ENCODE measurements at regions not wholly inside any gene's neighbourhood (a gene's known extent, or its start where the extent isn't known, plus 50 kb on each side); places are given as distances from the start of the nearest gene placed in this dataset.

GRCh38 chr3:41001556-41001955, 197.7 kb upstream of the CTNNB1 start:
- DNase-seq (ENCODE audit: low spot score in 2 of 2) (no peak), FAIRE-seq (no peak)

GRCh38 chr3:41002104-41002503, 197.2 kb upstream of the CTNNB1 start:
- FAIRE-seq (no peak), DNase-seq (ENCODE audit: low spot score in 2 of 2) (no peak)

DNA sequence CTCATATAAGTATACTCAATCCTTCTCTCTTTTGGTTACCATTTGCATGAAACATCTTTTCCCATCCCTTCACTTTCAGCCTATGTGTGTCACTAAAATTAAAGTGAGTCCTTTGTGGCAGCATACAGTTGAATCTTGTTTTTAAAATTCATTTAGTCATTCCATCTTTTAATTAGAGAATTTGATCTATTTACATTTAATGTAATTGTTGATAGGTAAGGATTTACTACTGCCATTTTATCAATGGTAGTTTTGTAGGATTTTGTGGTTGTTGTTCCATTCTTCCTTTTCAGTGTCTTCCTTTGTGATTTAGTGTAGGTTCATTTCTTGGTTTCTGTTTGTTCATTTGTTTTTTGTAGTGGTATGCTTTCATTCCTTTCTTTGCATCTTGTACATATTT, 191.9 kb upstream of the CTNNB1 start:
- FAIRE-seq, result no peak
- DNase-seq (ENCODE audit: low spot score in 2 of 2), result no peak

DNA sequence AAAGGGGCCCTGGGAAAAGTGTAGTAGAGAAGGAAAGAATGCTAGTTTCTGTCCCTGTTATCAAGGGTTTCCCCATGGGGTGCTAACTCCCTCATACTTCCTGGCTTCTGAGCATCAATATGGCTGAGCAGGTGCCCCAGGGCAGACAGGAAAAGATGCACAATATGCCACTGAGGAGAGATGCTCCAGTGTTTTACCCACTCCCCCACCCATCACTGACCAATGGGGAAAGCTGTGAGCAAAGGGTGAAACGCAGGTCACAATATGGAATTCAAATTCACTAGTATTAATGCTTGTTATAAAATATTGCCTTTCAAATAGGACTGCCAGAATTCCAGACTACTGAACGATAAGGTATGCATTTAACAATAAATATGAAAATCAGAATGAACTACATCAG, 187.5 kb upstream of the CTNNB1 start:
- no peak for FAIRE-seq
- no peak for DNase-seq (ENCODE audit: low spot score in 2 of 2)

DNA sequence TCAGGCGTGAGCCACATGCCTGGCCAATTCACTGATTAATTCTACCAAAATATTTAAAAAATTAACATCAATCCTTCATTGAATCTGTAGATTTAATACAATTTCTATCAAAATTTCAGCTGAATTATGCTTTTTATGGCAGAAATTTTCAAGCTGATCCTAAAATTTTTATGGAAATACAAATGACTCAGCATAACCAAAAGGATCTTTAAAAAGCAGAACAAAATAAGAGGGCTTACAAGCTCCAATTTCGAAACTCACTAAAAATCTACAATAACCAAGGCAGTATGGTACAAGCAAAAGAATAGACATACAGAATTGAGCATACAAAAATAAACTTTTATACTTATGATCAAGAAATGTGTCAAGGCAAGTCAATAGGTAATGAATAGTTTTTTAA, 180.4 kb upstream of the CTNNB1 start:
- DNase-seq (ENCODE audit: low spot score in 2 of 2) (no peak), FAIRE-seq (no peak)

DNA sequence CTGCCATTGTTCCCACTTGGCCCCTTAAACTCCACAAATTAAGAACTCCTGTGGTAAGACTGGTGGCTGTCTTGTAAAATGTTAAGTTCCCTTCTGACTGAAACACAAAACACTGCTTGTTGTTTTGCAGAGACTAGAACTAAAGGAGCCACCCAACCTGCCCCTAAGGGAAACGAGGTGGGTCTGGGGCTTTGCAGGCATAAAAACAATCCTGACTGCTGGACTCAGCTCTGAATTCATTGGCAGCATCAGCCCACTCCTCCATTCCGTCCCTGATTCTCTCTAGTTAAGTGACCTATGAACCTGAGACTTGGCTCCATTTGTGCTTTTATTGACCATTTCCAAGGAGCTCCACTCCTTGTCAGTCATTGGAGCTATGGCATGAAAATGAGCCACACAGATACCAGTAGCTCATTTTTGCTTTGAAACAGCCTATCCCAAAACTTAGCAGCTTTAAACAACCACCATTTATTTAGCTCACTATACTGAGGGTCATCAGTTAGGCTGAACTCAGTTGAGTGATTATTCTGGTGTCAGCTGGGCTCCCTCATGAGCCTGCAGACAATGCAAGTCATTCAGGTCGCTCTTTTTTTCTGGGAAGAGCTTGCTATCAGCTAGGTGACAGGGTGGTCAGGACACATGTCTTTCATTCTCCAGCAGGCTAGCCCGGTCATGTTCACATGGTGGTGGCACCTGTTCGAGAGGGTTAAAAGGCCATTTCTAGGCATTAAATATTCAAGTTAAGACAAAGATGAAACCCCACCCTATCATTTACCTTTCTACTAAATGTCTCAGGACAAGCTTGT, 175.1 kb upstream of the CTNNB1 start:
- DNase-seq (ENCODE audit: low spot score in 2 of 2), result no peak
- no peak for FAIRE-seq

GRCh38 chr3:41026394-41027177, 172.7 kb upstream of the CTNNB1 start:
- DNase-seq (ENCODE audit: low spot score in 2 of 2) (peak; percentile 2 to 27), FAIRE-seq (no peak)

DNA sequence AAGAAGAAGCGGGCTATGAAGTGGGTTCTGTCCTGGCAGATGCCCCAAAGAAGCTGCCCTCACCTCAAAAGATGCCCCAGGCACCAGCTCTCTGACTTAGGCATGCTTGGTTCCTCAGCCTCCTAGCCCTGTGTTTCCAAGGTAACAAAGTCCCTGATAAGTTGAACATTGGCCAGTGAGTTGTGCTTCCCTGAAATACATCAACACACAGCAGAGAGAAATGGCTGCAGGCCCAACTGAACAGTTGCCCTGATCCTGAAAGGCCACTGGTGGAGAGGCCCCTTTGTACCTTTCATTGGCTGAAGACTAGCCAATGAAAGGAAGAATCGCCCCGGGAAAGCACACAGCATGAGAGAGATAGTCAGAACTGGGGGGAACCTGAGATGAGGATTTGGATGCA, 169.9 kb upstream of the CTNNB1 start:
- DNase-seq (ENCODE audit: low spot score in 2 of 2) (no peak), FAIRE-seq (no peak)

GRCh38 chr3:41030220-41030619, 169.1 kb upstream of the CTNNB1 start:
- no peak for FAIRE-seq
- no peak for DNase-seq (ENCODE audit: low spot score in 2 of 2)

- FAIRE-seq (no peak), DNase-seq (ENCODE audit: low spot score in 2 of 2) (no peak)
Observed at GRCh38 chr3:41031401-41031800, 167.9 kb upstream of the CTNNB1 start.

- no peak for FAIRE-seq
- DNase-seq (ENCODE audit: low spot score in 2 of 2), result no peak
Observed at GRCh38 chr3:41033956-41034519, 165.3 kb upstream of the CTNNB1 start.

DNA sequence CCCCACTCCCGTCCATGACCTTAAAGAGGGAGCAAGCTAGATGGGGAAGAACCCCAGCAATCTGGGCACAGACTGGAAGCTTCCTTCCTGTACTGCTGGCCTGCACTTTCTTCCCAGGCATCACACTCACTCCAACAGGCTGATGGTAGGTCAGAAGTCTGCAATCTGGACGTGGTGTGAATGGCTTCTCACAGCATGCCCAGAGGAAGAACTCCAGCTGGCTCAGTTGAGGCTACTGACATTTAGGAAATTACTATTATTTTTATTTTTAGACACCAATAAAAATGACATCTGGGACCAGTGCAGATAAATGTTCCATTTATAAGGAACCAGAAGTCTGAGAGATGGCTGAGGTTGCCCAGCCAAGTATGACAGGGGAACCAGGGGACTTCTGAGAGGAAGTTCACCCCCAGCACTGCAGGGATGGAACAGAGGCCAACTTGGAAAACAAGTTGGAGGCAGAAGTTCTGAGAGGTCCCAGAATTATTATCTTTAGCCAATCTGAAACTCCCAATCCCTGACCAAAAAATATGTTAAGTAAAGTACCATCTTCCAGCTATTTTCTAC, 163.8 kb upstream of the CTNNB1 start:
- no peak for DNase-seq (ENCODE audit: low spot score in 2 of 2)
- FAIRE-seq, result no peak

DNA sequence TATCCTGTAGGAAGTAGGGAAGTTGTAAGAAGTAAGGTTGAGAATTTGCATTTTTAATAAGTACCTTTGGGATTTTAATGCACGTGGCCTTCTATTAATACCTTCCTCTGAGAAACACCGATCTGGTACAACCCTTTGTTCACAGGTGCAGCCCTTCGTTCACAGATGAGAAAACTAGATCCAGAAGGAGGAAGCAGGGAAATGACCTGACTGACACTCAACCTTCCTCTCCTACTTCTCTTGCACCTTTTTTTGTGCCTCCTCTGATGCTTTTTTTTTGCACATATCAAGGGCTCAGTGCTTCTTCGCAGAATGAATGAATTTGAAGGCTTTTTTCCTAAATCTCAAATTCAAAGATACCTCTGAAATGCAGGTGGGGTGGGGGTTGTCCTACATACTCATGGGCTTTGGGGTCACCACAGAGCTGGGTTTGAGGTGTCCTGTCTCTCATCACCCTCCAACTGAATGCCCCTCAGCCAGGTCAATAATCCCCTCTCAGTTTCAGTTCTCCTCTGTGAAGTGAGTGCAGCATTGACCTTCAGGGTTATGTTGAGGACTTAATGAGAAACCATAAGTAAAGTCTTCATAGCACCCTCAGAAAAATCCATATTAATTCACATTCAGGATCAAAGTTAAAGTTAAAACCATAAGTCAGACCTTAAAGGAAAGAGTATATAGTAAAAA, 161.5 kb upstream of the CTNNB1 start:
- FAIRE-seq, result no peak
- no peak for DNase-seq (ENCODE audit: low spot score in 2 of 2)

- DNase-seq (ENCODE audit: low spot score in 2 of 2), result no peak
- FAIRE-seq, result no peak
Observed at GRCh38 chr3:41040256-41040655, 159.0 kb upstream of the CTNNB1 start.

DNA sequence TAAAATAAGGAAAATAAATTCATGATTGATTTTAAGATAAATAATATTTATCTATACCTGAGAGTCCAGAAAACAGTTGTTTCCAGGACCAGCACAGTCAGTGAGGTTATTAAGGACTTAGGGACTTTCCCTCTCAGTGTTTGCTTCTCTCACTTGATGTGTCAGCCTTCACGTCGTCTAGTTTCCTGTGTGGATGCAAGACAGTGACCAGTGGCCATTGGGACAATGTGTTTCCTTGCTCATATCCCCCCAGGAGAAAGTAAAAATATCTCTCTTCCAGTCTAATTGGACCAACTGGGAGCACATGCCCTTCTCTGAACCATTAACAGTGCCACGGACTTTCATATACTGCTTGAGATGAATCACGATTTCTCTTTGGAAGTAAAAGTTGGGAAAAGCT, 157.8 kb upstream of the CTNNB1 start:
- no peak for FAIRE-seq
- DNase-seq (ENCODE audit: low spot score in 2 of 2), result no peak

DNA sequence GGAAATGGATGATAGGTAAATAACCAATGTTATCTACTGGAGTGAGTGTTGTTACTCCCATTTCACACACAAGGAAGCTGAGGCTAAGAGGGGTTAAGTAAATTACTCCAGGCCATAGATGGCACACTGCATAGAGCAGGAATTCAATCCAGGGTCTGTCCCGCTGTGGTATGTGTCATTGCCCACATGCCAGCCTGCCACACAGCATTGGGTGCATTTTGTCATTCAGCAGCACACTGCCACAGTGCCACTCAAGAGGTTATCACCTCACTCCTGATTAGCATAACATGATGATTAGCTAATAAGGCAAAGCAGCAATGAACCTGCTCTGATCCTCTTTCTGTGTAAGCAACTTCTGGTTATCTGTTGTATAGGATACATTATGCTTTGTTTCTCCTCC, 157.4 kb upstream of the CTNNB1 start:
- DNase-seq (ENCODE audit: low spot score in 2 of 2), result no peak
- no peak for FAIRE-seq

DNA sequence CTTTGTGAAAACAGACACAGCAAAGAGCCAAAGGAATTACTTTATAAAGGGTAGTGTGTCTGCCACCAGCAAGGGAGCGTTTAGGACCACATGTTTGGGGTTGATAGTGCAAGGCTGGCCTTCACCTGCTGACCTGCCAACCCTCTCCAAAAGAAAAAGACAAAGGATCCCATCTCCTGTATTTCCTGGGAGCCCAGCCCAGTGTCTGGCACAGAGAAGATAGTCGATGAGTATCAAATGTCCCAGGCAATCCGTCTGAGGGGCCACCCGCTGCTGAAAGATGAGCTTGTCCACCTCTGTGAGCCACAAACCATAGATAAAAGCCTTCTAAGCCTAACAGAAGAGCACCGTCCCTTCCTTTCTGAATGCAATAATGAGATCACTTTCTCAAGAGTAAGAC, 154.8 kb upstream of the CTNNB1 start:
- DNase-seq (ENCODE audit: low spot score in 2 of 2) (no peak), FAIRE-seq (no peak)

DNA sequence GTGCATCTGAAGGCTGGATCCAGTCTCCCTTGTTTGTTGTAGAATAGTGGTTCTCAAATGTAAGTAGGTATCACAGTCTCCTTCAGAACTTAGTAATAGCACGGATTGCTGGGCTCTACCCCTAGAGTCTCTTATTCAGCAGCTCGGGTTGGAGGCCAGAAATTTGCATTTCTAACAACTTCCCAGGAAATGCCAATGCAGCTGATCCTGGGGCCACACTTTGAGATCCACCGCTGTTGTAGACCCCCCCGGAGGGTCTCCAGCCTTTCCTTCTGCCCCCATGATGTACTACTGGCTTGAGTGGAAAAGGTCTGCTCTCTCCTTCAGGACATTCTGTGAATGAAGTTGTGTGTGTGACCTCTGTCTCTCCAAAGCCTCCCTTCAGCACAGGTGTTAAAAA, 153.8 kb upstream of the CTNNB1 start:
- no peak for DNase-seq (ENCODE audit: low spot score in 2 of 2)
- no peak for FAIRE-seq

GRCh38 chr3:41050144-41050543, 149.2 kb upstream of the CTNNB1 start:
- FAIRE-seq, result no peak

GRCh38 chr3:41053220-41053619, 146.1 kb upstream of the CTNNB1 start:
- FAIRE-seq, result no peak

More at GRCh38 chr3:41050144-41050543, 149.2 kb upstream of the CTNNB1 start:
- DNase-seq (ENCODE audit: low spot score in 2 of 2), result no peak

DNA sequence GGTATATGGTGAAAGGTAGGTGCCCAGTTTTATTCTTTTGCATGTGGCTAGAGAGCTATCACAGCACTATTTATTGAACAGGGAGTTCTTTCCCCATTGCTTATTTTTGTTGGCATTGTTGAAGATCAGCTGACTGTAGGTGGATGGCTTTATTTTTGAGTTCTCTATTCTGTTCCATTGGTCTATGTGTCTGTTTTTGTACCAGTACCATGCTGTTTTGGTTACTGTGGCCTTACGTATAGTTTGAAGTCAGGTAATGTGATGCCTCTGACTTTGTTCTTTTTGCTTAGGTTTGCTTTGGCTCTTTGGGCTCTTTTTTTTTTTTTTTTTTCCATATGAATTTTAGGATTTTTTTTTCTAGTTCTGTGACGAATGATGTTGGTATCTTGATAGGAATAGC, 139.2 kb upstream of the CTNNB1 start:
- FAIRE-seq (no peak), DNase-seq (ENCODE audit: low spot score in 2 of 2) (no peak)

More at GRCh38 chr3:41053220-41053619, 146.1 kb upstream of the CTNNB1 start:
- no peak for DNase-seq (ENCODE audit: low spot score in 2 of 2)

Data from frontal cortex (tissue), 3 donors.